DMS79 treated with DMSO at 0.1 percent for 48 hours (cell line): ENCODE measurements at regions not wholly inside any gene's neighbourhood (a gene's known extent, or its start where the extent isn't known, plus 50 kb on each side); places are given as distances from the start of the nearest gene placed in this dataset.
A peak's percentile ranks its signal among the peaks of the same experiment; 100 is the strongest.
"Not testable (repeated sequence)": the region's sequence is repeated elsewhere in the genome, so short reads cannot be mapped to it uniquely, and the experiment has no call there.

Experiments
- DNase-seq: peaks from one replicate; lab custom pipeline; 2025; lab: John Stamatoyannopoulos, UW

GRCh38 chr2:156254637-156255067 is 77.9 kb downstream of the NR4A2 start:
- DNase-seq: peak; percentile 35

- no peak for DNase-seq
Measured at GRCh38 chr2:156253765-156254164, 78.8 kb downstream of the NR4A2 start.

- no peak for DNase-seq
Measured at GRCh38 chr2:156242874-156243273, 89.6 kb downstream of the NR4A2 start.

- DNase-seq: no peak
Measured at GRCh38 chr2:156237558-156237957, 95.0 kb downstream of the NR4A2 start.

- no peak for DNase-seq
Measured at GRCh38 chr2:156229724-156230362, 102.7 kb downstream of the NR4A2 start.

GRCh38 chr2:156223328-156223727 is 109.2 kb downstream of the NR4A2 start:
- not testable (repeated sequence) for DNase-seq

GRCh38 chr2:156221703-156222102 is 110.8 kb downstream of the NR4A2 start:
- no peak for DNase-seq

GRCh38 chr2:156219491-156220100 is 112.9 kb downstream of the NR4A2 start:
- no peak for DNase-seq

GRCh38 chr2:156215656-156216055 is 116.9 kb downstream of the NR4A2 start:
- DNase-seq: no peak

GRCh38 chr2:156211318-156211717 is 121.2 kb downstream of the NR4A2 start:
- DNase-seq: no peak

- no peak for DNase-seq
Measured at GRCh38 chr2:156206355-156206754, 126.2 kb downstream of the NR4A2 start.

- DNase-seq: no peak
Measured at GRCh38 chr2:156199588-156199987, 132.9 kb downstream of the NR4A2 start.

GRCh38 chr2:156196031-156196430 is 136.5 kb downstream of the NR4A2 start:
- DNase-seq: no peak

- DNase-seq: no peak
Measured at GRCh38 chr2:156192468-156192867, 140.1 kb downstream of the NR4A2 start.

GRCh38 chr2:156191527-156191926 is 141.0 kb downstream of the NR4A2 start:
- DNase-seq: no peak

GRCh38 chr2:156190517-156190916 is 142.0 kb downstream of the NR4A2 start:
- DNase-seq: no peak

GRCh38 chr2:156189584-156189983 is 142.9 kb downstream of the NR4A2 start:
- no peak for DNase-seq

GRCh38 chr2:156189143-156189542 is 143.4 kb downstream of the NR4A2 start:
- no peak for DNase-seq

GRCh38 chr2:156182132-156182531 is 150.4 kb downstream of the NR4A2 start:
- DNase-seq: peak; percentile 54

GRCh38 chr2:156181208-156181607 is 151.3 kb downstream of the NR4A2 start:
- DNase-seq: no peak

GRCh38 chr2:156177654-156178053 is 154.9 kb downstream of the NR4A2 start:
- no peak for DNase-seq

- no peak for DNase-seq
Measured at GRCh38 chr2:156175946-156176345, 156.6 kb downstream of the NR4A2 start.

- no peak for DNase-seq
Measured at GRCh38 chr2:156170929-156171328, 161.6 kb downstream of the NR4A2 start.

GRCh38 chr2:156165742-156166141 is 166.8 kb downstream of the NR4A2 start:
- no peak for DNase-seq
